Ecto neural progenitor cell (in vitro differentiated cells): ENCODE measurements at regions not wholly inside any gene's neighbourhood (a gene's known extent, or its start where the extent isn't known, plus 50 kb on each side); places are given as distances from the start of the nearest gene placed in this dataset.

Experiments
- DNase-seq: peaks from one replicate; pipeline ENCODE4 v3.0.0-alpha.2; 2018; ENCODE audit warnings: low spot score

DNA sequence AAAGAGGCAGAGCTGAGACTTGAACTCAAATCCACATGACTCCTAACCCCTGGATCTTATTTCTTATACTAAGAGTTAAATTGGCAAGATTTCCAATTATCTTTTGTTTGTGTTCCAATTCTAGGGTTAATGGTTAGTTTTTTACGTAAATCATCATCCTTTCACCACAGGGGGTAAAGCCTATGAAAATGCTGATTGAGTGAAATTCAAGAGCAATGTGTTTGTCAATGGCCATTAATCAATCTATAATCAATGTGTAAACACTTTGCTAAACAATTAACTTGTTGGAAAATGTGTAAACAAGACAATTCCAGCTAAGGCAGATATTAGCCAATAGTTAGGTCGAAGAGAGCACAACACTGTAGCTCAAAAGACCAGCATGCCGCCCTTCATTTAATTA, 376.5 kb upstream of the ACVR2A start:
- DNase-seq, result no peak

- DNase-seq, result no peak
Measured at GRCh38 chr2:147467441-147467840, 377.4 kb upstream of the ACVR2A start.

DNA sequence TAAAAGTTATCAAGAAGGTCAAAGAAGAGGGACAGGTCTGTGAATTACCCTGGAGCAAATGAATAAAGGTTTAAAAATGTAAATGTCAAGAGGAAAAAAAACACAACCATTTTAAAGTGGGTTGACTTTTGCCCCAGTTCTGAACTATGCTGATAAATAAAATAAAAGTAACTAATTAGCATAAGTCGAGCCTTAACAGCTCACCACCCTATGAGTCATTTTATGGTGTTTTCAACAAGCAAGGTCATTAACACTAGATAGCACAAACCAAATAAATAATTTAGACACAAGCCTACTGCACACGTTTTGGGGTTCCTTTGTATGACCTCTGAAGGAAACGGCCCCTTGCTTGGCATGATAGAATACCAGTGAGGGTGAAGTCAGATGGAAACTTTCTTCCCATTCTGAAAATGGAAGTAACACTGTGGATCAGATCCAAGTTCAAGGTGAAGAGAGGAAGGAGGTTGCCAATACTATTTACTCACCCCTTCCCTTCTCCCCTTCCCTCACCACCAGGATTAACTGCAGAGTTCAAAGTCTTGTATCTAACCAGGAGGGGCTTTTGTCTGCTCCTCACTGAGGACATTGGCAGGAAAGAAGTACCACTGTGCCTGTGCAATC, 380.0 kb upstream of the ACVR2A start:
- DNase-seq, result no peak

- DNase-seq, result no peak
Measured at GRCh38 chr2:147463881-147464520, 380.8 kb upstream of the ACVR2A start.

DNA sequence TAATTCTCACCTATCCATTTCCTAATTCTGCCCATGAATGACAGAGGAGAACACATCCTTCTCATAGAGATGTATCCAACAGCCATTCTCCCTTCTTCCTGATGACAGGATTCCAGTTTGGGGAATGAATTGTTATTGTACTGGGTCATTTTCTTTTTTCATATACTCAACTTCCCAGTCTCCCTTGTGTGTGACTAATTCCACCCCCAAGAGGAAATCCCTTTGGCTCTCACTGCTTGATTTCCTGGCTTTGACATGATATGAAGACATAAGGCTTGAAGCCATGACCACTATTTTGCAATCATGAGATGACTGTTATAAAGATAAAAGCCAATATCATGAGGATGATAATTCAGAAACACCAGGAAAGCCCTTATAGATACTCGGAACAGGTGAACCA, 384.7 kb upstream of the ACVR2A start:
- no peak for DNase-seq

GRCh38 chr2:147456779-147457178, 388.1 kb upstream of the ACVR2A start:
- no peak for DNase-seq

- DNase-seq, result no peak
Measured at GRCh38 chr2:147451902-147452515, 392.8 kb upstream of the ACVR2A start.

DNA sequence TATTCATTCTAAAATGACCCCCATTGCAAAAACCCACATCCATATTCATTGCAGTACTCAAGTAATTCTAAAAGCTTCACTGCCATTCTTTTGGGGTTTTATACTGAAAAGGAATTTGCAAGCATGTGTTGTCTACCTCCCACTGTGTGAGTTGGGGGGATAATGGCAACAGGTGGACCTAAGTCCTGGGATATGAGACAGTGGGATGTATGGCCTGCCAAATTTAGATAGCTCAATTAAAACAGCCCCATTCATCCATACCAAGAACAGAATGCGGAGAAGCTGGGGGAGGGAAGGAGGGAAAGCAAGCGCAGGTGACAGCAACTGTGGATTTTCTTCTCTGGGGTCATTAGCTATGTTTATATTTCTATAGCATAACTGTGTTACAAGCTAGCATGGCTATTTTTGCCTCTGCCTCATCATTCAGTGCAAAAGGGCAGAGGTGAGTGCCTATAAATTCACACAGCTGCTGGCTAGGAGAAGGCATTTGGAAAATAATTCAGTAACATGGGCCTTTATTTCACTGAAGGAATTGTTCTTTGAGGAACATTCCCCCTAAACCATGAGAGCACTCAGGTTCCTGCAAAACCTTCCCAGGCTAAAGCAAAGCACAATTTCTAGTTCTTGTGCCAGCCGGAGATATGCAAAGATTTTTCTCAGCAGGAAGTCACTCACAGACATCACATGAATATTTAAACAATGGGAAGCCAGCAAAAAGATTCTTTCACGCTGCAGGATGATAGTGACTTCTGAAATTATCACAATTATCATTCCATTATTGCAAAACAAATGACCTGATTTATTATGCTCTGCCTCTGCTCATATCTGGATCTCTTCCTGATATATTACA, 393.9 kb upstream of the ACVR2A start:
- no peak for DNase-seq

GRCh38 chr2:147449323-147449991, 395.4 kb upstream of the ACVR2A start:
- peak; percentile 51 for DNase-seq

- DNase-seq, result no peak
Measured at GRCh38 chr2:147442816-147443215, 402.0 kb upstream of the ACVR2A start.

DNA sequence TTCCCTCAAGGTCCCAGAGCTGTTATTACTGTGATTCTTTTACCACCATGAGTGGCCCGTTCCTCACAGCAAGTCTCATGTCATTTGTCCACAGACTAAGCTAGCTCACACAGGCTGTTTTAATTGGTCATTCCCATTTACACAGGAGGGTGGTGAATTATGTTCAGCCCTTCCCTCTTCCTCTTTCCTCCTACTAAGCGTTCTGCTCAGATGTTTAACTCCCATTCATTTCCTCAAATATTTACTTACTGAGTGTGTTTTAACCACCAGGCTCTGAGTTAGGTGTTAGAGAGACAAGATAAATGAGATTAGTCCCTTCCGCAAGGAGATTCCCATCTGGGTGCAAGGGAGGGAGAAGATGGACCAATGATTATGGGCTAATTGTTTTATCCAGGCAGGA, 403.6 kb upstream of the ACVR2A start:
- no peak for DNase-seq

GRCh38 chr2:147440734-147441133, 404.1 kb upstream of the ACVR2A start:
- DNase-seq, result no peak

DNA sequence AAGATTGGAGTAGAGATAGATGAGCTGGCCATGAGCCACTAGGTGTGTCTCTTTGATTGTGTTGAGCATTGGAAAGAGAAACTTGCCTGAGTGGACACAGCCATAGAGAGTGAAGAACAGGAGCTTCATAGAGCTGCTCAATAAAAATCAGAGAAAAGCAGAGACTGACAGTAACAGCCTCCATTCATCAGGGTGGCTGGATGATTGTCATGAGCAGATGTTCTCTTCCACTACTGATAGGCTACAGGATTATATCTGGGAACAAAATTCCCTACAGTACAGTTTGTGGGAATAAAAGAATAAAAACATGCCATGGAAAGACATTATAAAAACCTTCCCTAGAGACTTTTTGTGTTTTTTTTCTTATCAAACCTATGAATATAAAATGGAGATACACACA, 404.8 kb upstream of the ACVR2A start:
- no peak for DNase-seq

DNA sequence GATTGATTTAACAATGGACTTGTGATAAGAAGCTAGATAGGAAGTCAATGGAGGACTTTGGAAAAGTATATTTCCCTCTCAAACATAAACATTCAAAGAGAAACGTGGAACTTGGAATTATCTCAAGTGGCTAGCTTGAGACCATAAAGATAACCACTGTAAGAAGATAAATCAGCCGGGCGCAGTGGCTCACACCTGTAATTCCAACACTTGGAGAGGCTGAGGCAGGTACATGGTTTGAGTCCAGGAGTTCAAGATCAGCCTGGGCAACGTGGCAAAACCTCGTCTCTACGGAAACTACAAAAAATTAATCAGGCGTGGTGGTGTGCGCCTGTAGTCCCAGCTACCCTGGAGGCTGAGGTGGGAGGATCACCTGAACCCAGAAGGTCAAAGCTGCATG, 405.9 kb upstream of the ACVR2A start:
- DNase-seq, result no peak

- no peak for DNase-seq
Measured at GRCh38 chr2:147433822-147434221, 411.0 kb upstream of the ACVR2A start.

DNA sequence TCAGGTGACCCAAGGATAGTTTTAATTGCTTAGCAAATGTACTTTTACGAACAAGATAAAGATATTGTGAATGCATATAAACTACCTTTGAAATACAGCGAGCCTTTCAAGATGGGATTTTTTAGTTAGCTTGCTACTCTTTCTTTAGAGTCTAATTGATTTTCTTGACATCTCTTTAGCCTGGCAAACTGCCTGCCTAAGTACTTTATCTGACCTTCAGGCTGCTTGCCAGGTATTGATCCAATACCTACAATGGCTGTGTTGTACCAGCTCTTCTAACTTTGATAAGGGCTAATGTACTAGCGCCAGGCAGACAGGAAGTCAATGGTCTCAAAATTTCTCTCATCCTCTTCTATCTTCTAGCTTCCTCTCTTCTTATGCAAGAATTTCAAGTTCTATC, 414.4 kb upstream of the ACVR2A start:
- DNase-seq, result no peak

GRCh38 chr2:147428120-147428747, 416.6 kb upstream of the ACVR2A start:
- DNase-seq, result no peak

GRCh38 chr2:147425437-147426029, 419.3 kb upstream of the ACVR2A start:
- no peak for DNase-seq

- no peak for DNase-seq
Measured at GRCh38 chr2:147424766-147425165, 420.1 kb upstream of the ACVR2A start.

DNA sequence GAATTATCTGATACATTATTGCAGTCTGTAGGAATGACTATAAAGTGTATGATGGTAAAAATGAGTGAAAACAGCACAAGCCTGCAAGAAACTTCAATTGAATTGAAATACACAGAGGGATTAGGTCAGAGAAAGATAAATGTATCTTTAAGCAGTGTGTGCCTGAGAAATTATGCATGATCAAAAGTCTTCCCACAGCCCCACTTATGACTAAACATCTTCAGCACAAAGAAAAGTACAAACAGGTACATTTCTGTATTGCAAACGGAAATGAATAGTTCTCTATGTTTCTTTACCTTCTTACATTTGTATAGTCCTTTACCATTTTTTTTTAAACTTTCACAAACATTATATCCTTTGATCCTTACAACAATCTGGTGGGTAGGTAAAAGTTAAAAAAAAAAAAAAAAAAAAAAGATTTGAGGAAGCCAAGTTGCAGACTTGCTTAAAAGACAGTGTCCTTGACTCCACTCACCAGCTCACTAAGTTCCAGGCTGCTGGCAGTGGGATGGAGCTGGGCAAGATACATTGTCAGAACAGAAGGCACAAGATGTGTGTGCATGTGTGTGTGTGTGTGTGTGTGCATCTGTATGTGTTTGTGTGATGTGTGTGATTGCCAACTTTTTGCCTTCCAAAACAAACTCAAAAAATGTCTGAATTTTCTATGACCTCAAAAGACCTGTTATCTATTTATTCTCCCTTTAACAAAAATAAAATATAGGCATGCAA, 423.7 kb upstream of the ACVR2A start:
- DNase-seq, result no peak

GRCh38 chr2:147420517-147420916, 424.3 kb upstream of the ACVR2A start:
- DNase-seq, result no peak
